ENCODE measurements at regions not wholly inside any gene's neighbourhood (a gene's known extent, or its start where the extent isn't known, plus 50 kb on each side); places are given as distances from the start of the nearest gene placed in this dataset.

- Mint-ChIP-seq H3K4me3 (ENCODE audit: unreplicated experiment) (no peak overlapping the region), H3K36me3 (ENCODE audit: low read depth, unreplicated experiment) (no peaks in the 10 kb centered on the region), H3K27ac (ENCODE audit: unreplicated experiment) (no peak overlapping the region), H3K27me3 (ENCODE audit: unreplicated experiment) (peaks cover 3% of the 10 kb centered on the region), H3K9me3 (ENCODE audit: unreplicated experiment) (no peaks in the 10 kb centered on the region), H3K4me1 (ENCODE audit: unreplicated experiment) (peaks cover 48% of the 10 kb centered on the region)
- no peak for TF ChIP-seq CTCF (IDR thresholded peaks at IDR 0.05; ENCODE audit: unreplicated experiment)
- no peak for DNase-seq (ENCODE audit: low spot score)
Measured at GRCh38 chr6:167712731-167713475, 113.8 kb upstream of the AFDN start.

GRCh38 chr6:167714152-167714551 is 112.6 kb upstream of the AFDN start:
- Mint-ChIP-seq H3K9me3 (ENCODE audit: unreplicated experiment) (no peaks in the 10 kb centered on the region), H3K36me3 (ENCODE audit: low read depth, unreplicated experiment) (no peaks in the 10 kb centered on the region), H3K27ac (ENCODE audit: unreplicated experiment) (no peak overlapping the region), H3K4me3 (ENCODE audit: unreplicated experiment) (no peak overlapping the region), H3K4me1 (ENCODE audit: unreplicated experiment) (peaks cover 40% of the 10 kb centered on the region), H3K27me3 (ENCODE audit: unreplicated experiment) (peaks cover 2% of the 10 kb centered on the region)
- TF ChIP-seq CTCF (IDR thresholded peaks at IDR 0.05; ENCODE audit: unreplicated experiment): no peak
- no peak for DNase-seq (ENCODE audit: low spot score)

- Mint-ChIP-seq H3K9me3 (ENCODE audit: unreplicated experiment) (no peaks in the 10 kb centered on the region), H3K27ac (ENCODE audit: unreplicated experiment) (no peak overlapping the region), H3K4me1 (ENCODE audit: unreplicated experiment) (peaks cover 36% of the 10 kb centered on the region), H3K4me3 (ENCODE audit: unreplicated experiment) (no peak overlapping the region), H3K27me3 (ENCODE audit: unreplicated experiment) (no peaks in the 10 kb centered on the region), H3K36me3 (ENCODE audit: low read depth, unreplicated experiment) (no peaks in the 10 kb centered on the region)
- DNase-seq (ENCODE audit: low spot score): no peak
- TF ChIP-seq CTCF (IDR thresholded peaks at IDR 0.05; ENCODE audit: unreplicated experiment): no peak
Measured at GRCh38 chr6:167717455-167717854, 109.3 kb upstream of the AFDN start.

GRCh38 chr6:167717867-167718266 is 108.8 kb upstream of the AFDN start:
- Mint-ChIP-seq H3K27me3 (ENCODE audit: unreplicated experiment) (no peaks in the 10 kb centered on the region), H3K4me1 (ENCODE audit: unreplicated experiment) (peaks cover 32% of the 10 kb centered on the region)
- no peak for DNase-seq (ENCODE audit: low spot score)

More at GRCh38 chr6:167717867-167718266, 108.8 kb upstream of the AFDN start:
- no peak overlapping the region for H3K27ac Mint-ChIP-seq (ENCODE audit: unreplicated experiment)
- H3K36me3 Mint-ChIP-seq (ENCODE audit: low read depth, unreplicated experiment): no peaks in the 10 kb centered on the region
- no peak for TF ChIP-seq CTCF (IDR thresholded peaks at IDR 0.05; ENCODE audit: unreplicated experiment)
- no peak overlapping the region for H3K4me3 Mint-ChIP-seq (ENCODE audit: unreplicated experiment)
- no peaks in the 10 kb centered on the region for H3K9me3 Mint-ChIP-seq (ENCODE audit: unreplicated experiment)

All from endothelial cell (in vitro differentiated cells).